ENCODE measurements at regions not wholly inside any gene's neighbourhood (a gene's known extent, or its start where the extent isn't known, plus 50 kb on each side); places are given as distances from the start of the nearest gene placed in this dataset.

GRCh38 chr11:10920205-10920604 lies 62.4 kb upstream of the ZBED5 start:
- Mint-ChIP-seq H3K9me3 (ENCODE audit: unreplicated experiment) (peaks cover 6% of the 10 kb centered on the region), H3K36me3 (ENCODE audit: unreplicated experiment) (no peaks in the 10 kb centered on the region), H3K27me3 (ENCODE audit: unreplicated experiment) (no peaks in the 10 kb centered on the region), H3K4me1 (ENCODE audit: unreplicated experiment) (peaks cover 4% of the 10 kb centered on the region), H3K4me3 (ENCODE audit: unreplicated experiment) (no peak overlapping the region), H3K27ac (ENCODE audit: unreplicated experiment) (no peak overlapping the region)
- no peak for DNase-seq (ENCODE audit: extremely low spot score, unreplicated experiment)
- TF ChIP-seq, protein P1, sequence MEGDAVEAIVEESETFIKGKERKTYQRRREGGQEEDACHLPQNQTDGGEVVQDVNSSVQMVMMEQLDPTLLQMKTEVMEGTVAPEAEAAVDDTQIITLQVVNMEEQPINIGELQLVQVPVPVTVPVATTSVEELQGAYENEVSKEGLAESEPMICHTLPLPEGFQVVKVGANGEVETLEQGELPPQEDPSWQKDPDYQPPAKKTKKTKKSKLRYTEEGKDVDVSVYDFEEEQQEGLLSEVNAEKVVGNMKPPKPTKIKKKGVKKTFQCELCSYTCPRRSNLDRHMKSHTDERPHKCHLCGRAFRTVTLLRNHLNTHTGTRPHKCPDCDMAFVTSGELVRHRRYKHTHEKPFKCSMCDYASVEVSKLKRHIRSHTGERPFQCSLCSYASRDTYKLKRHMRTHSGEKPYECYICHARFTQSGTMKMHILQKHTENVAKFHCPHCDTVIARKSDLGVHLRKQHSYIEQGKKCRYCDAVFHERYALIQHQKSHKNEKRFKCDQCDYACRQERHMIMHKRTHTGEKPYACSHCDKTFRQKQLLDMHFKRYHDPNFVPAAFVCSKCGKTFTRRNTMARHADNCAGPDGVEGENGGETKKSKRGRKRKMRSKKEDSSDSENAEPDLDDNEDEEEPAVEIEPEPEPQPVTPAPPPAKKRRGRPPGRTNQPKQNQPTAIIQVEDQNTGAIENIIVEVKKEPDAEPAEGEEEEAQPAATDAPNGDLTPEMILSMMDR (IDR thresholded peaks at IDR 0.05), result no peak

GRCh38 chr11:10918698-10919097 lies 60.8 kb upstream of the ZBED5 start:
- Mint-ChIP-seq H3K27me3 (ENCODE audit: unreplicated experiment) (no peaks in the 10 kb centered on the region), H3K9me3 (ENCODE audit: unreplicated experiment) (peaks cover 6% of the 10 kb centered on the region), H3K27ac (ENCODE audit: unreplicated experiment) (no peak overlapping the region), H3K36me3 (ENCODE audit: unreplicated experiment) (no peaks in the 10 kb centered on the region), H3K4me1 (ENCODE audit: unreplicated experiment) (no peaks in the 10 kb centered on the region), H3K4me3 (ENCODE audit: unreplicated experiment) (no peak overlapping the region)
- DNase-seq (ENCODE audit: extremely low spot score, unreplicated experiment), result no peak
- TF ChIP-seq, protein P1 (IDR thresholded peaks at IDR 0.05), result no peak

DNA sequence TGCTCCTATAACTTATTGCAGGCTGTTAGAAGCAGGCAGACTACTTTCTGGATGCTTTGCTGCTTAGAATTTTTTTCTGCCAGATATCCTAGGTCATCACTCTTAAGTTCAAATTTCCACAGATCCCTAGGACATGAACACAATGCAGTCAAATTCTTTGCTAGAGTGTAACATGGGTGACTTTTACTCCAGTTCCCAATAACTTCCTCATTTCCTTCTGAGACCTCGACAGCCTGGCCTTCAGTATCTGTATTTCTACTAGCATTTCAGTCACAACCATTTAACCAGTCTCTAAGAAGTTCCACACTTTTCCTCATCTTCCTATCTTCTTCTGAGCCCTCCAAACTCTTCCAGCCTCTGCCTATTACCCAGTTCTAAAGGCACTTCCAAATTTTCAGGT lies 60.4 kb upstream of the ZBED5 start:
- Mint-ChIP-seq H3K4me1 (ENCODE audit: unreplicated experiment) (no peaks in the 10 kb centered on the region), H3K9me3 (ENCODE audit: unreplicated experiment) (peaks cover 6% of the 10 kb centered on the region), H3K36me3 (ENCODE audit: unreplicated experiment) (no peaks in the 10 kb centered on the region), H3K4me3 (ENCODE audit: unreplicated experiment) (no peak overlapping the region), H3K27ac (ENCODE audit: unreplicated experiment) (no peak overlapping the region), H3K27me3 (ENCODE audit: unreplicated experiment) (no peaks in the 10 kb centered on the region)
- TF ChIP-seq, protein P1 (IDR thresholded peaks at IDR 0.05), result no peak
- DNase-seq (ENCODE audit: extremely low spot score, unreplicated experiment), result no peak

- no peaks in the 10 kb centered on the region for H3K4me1 Mint-ChIP-seq (ENCODE audit: unreplicated experiment)
- H3K36me3 Mint-ChIP-seq (ENCODE audit: unreplicated experiment), result no peaks in the 10 kb centered on the region
- no peak for DNase-seq (ENCODE audit: extremely low spot score, unreplicated experiment)
- H3K27me3 Mint-ChIP-seq (ENCODE audit: unreplicated experiment), result no peaks in the 10 kb centered on the region
- TF ChIP-seq, protein P1 (IDR thresholded peaks at IDR 0.05), result no peak
- no peak overlapping the region for H3K27ac Mint-ChIP-seq (ENCODE audit: unreplicated experiment)
- peaks cover 6% of the 10 kb centered on the region for H3K9me3 Mint-ChIP-seq (ENCODE audit: unreplicated experiment)
- H3K4me3 Mint-ChIP-seq (ENCODE audit: unreplicated experiment), result no peak overlapping the region
Measured at GRCh38 chr11:10917802-10918201, 59.9 kb upstream of the ZBED5 start.

- H3K4me3 Mint-ChIP-seq (ENCODE audit: unreplicated experiment), result no peak overlapping the region
Measured at GRCh38 chr11:10916665-10917064, 58.8 kb upstream of the ZBED5 start.

More at GRCh38 chr11:10916665-10917064, 58.8 kb upstream of the ZBED5 start:
- TF ChIP-seq, protein P1 (IDR thresholded peaks at IDR 0.05), result no peak
- no peak overlapping the region for H3K27ac Mint-ChIP-seq (ENCODE audit: unreplicated experiment)
- DNase-seq (ENCODE audit: extremely low spot score, unreplicated experiment), result no peak
- H3K36me3 Mint-ChIP-seq (ENCODE audit: unreplicated experiment), result no peaks in the 10 kb centered on the region
- no peaks in the 10 kb centered on the region for H3K4me1 Mint-ChIP-seq (ENCODE audit: unreplicated experiment)
- H3K27me3 Mint-ChIP-seq (ENCODE audit: unreplicated experiment), result no peaks in the 10 kb centered on the region
- peaks cover 6% of the 10 kb centered on the region for H3K9me3 Mint-ChIP-seq (ENCODE audit: unreplicated experiment)

All from osteocyte (in vitro differentiated cells).